Parathyroid adenoma (tissue), 2 donors: ENCODE measurements at regions not wholly inside any gene's neighbourhood (a gene's known extent, or its start where the extent isn't known, plus 50 kb on each side); places are given as distances from the start of the nearest gene placed in this dataset.

Source experiments
- H2AFZ ChIP-seq: fragments of 300-600 bp; sonication (generic); one replicate; pipeline ENCODE4 v1.7.0; 2017; ENCODE audit warnings: antibody characterized with exemption, mild to moderate bottlenecking
- H3K27ac ChIP-seq: fragments of 300-600 bp; sonication (generic); one replicate; pipeline ENCODE4 v1.7.0; 2017
- H3K27me3 ChIP-seq: fragments of 300-600 bp; sonication (generic); one replicate; pipeline ENCODE4 v1.7.0; 2017; ENCODE audit warnings: low read length; ENCODE audit not compliant: control insufficient read depth, insufficient read depth
- H3K36me3 ChIP-seq: fragments of 300-600 bp; sonication (generic); one replicate; pipeline ENCODE4 v1.7.0; 2017; ENCODE audit warnings: low read length; ENCODE audit not compliant: control insufficient read depth, insufficient read depth
- H3K4me1 ChIP-seq: fragments of 300-600 bp; sonication (generic); one replicate; pipeline ENCODE4 v1.7.0; 2017; ENCODE audit warnings: control low read depth
- H3K4me2 ChIP-seq: fragments of 300-600 bp; sonication (generic); one replicate; pipeline ENCODE4 v1.7.0; 2017; ENCODE audit warnings: low read length
- H3K4me3 ChIP-seq: fragments of 300-600 bp; sonication (generic); one replicate; pipeline ENCODE4 v1.7.0; 2017; ENCODE audit warnings: low read depth, low read length
- H3K79me2 ChIP-seq: fragments of 300-600 bp; sonication (generic); one replicate; pipeline ENCODE4 v1.7.0; 2017; ENCODE audit warnings: control low read depth
- H3K9ac ChIP-seq: fragments of 300-600 bp; sonication (generic); one replicate; pipeline ENCODE4 v1.7.0; 2017; ENCODE audit warnings: mild to moderate bottlenecking
- H3K9me3 ChIP-seq: fragments of 300-600 bp; sonication (generic); one replicate; pipeline ENCODE4 v1.7.0; 2017; ENCODE audit warnings: low read length; ENCODE audit not compliant: control insufficient read depth
- CTCF ChIP-seq: fragments of 300-600 bp; sonication (generic); IDR thresholded peaks from one replicate; pipeline ENCODE4 v1.7.0; 2017; ENCODE audit warnings: antibody characterized with exemption, mild to moderate bottlenecking
- donor health status: primary hyperparathyroidism.

- H3K4me3 ChIP-seq: no peak overlapping the region
- no peaks in the 10 kb centered on the region for H3K36me3 ChIP-seq
- H3K4me2 ChIP-seq: no peak overlapping the region
- H3K27ac ChIP-seq: no peak overlapping the region
- H3K79me2 ChIP-seq: no peaks in the 10 kb centered on the region
- no peak overlapping the region for H2AFZ ChIP-seq
- no peak for TF ChIP-seq CTCF
- no peaks in the 10 kb centered on the region for H3K9me3 ChIP-seq
- H3K4me1 ChIP-seq: no peaks in the 10 kb centered on the region
- H3K27me3 ChIP-seq: no peaks in the 10 kb centered on the region
- no peak overlapping the region for H3K9ac ChIP-seq
Measured at GRCh38 chr2:188909036-188909435, 65.1 kb upstream of the COL3A1 start.

GRCh38 chr2:188916736-188917135, 57.4 kb upstream of the COL3A1 start:
- no peaks in the 10 kb centered on the region for H3K79me2 ChIP-seq
- no peaks in the 10 kb centered on the region for H3K36me3 ChIP-seq
- H3K4me2 ChIP-seq: no peak overlapping the region

GRCh38 chr2:188917632-188918031, 56.5 kb upstream of the COL3A1 start:
- Histone ChIP-seq H3K27ac (no peak overlapping the region), H3K9ac (no peak overlapping the region), H3K4me2 (no peak overlapping the region), H3K4me1 (no peaks in the 10 kb centered on the region), H2AFZ (no peak overlapping the region), H3K9me3 (no peaks in the 10 kb centered on the region), H3K4me3 (no peak overlapping the region), H3K36me3 (no peaks in the 10 kb centered on the region), H3K79me2 (no peaks in the 10 kb centered on the region), H3K27me3 (no peaks in the 10 kb centered on the region)
- no peak for TF ChIP-seq CTCF

More at GRCh38 chr2:188916736-188917135, 57.4 kb upstream of the COL3A1 start:
- Histone ChIP-seq H3K4me3 (no peak overlapping the region), H2AFZ (no peak overlapping the region), H3K27me3 (no peaks in the 10 kb centered on the region), H3K9ac (no peak overlapping the region), H3K4me1 (no peaks in the 10 kb centered on the region), H3K27ac (no peak overlapping the region), H3K9me3 (no peaks in the 10 kb centered on the region)
- TF ChIP-seq CTCF: no peak

- no peaks in the 10 kb centered on the region for H3K79me2 ChIP-seq
- H3K27me3 ChIP-seq: no peaks in the 10 kb centered on the region
- H2AFZ ChIP-seq: no peak overlapping the region
- TF ChIP-seq CTCF: no peak
- H3K27ac ChIP-seq: no peak overlapping the region
- no peak overlapping the region for H3K4me3 ChIP-seq
- no peaks in the 10 kb centered on the region for H3K36me3 ChIP-seq
- no peak overlapping the region for H3K9ac ChIP-seq
- H3K9me3 ChIP-seq: no peaks in the 10 kb centered on the region
- no peaks in the 10 kb centered on the region for H3K4me1 ChIP-seq
- no peak overlapping the region for H3K4me2 ChIP-seq
Measured at GRCh38 chr2:188919824-188920223, 54.3 kb upstream of the COL3A1 start.

GRCh38 chr2:188922191-188922590, 52.0 kb upstream of the COL3A1 start:
- H3K36me3 ChIP-seq: no peaks in the 10 kb centered on the region
- H3K27ac ChIP-seq: no peak overlapping the region
- TF ChIP-seq CTCF: no peak
- H3K79me2 ChIP-seq: no peaks in the 10 kb centered on the region
- no peak overlapping the region for H3K4me2 ChIP-seq
- no peaks in the 10 kb centered on the region for H3K9me3 ChIP-seq
- no peak overlapping the region for H2AFZ ChIP-seq
- no peaks in the 10 kb centered on the region for H3K27me3 ChIP-seq
- H3K4me3 ChIP-seq: no peak overlapping the region
- no peak overlapping the region for H3K9ac ChIP-seq
- H3K4me1 ChIP-seq: no peaks in the 10 kb centered on the region
